ENCODE measurements at regions not wholly inside any gene's neighbourhood (a gene's known extent, or its start where the extent isn't known, plus 50 kb on each side); places are given as distances from the start of the nearest gene placed in this dataset.

GRCh38 chr4:159432436-159432835, 329.6 kb downstream of the RAPGEF2 start:
- no peak for TF ChIP-seq CTCF (IDR thresholded peaks at IDR 0.05)

GRCh38 chr4:159433337-159433736, 330.5 kb downstream of the RAPGEF2 start:
- TF ChIP-seq CTCF (IDR thresholded peaks at IDR 0.05): no peak

- no peak for TF ChIP-seq CTCF (IDR thresholded peaks at IDR 0.05)
Observed at GRCh38 chr4:159434114-159434870, 331.4 kb downstream of the RAPGEF2 start.

GRCh38 chr4:159434871-159435241, 332.0 kb downstream of the RAPGEF2 start:
- no peak for TF ChIP-seq CTCF (IDR thresholded peaks at IDR 0.05)

- TF ChIP-seq CTCF (IDR thresholded peaks at IDR 0.05): no peak
Observed at GRCh38 chr4:159435561-159436023, 332.7 kb downstream of the RAPGEF2 start.

GRCh38 chr4:159443975-159444374, 341.1 kb downstream of the RAPGEF2 start:
- TF ChIP-seq CTCF (IDR thresholded peaks at IDR 0.05): no peak

- no peak for TF ChIP-seq CTCF (IDR thresholded peaks at IDR 0.05)
Observed at GRCh38 chr4:159444678-159445077, 341.8 kb downstream of the RAPGEF2 start.

- TF ChIP-seq CTCF (IDR thresholded peaks at IDR 0.05): no peak
Observed at GRCh38 chr4:159445692-159446091, 342.8 kb downstream of the RAPGEF2 start.
